GM18907 (cell line): ENCODE measurements at regions not wholly inside any gene's neighbourhood (a gene's known extent, or its start where the extent isn't known, plus 50 kb on each side); places are given as distances from the start of the nearest gene placed in this dataset.
"Not testable (repeated sequence)": the region's sequence is repeated elsewhere in the genome, so short reads cannot be mapped to it uniquely, and the experiment has no call there.

Source experiments
- ATAC-seq: cut with Tn5 transposase; IDR thresholded peaks from one replicate; pipeline ENCODE4 v1.9.1; 2021; ENCODE audit warnings: mild to moderate bottlenecking, moderate library complexity; ENCODE audit not compliant: unreplicated experiment

- no peak for ATAC-seq
Measured at GRCh38 chr2:58730764-58731487, 489.8 kb upstream of the FANCL start.

GRCh38 chr2:58727981-58728656 lies 487.0 kb upstream of the FANCL start:
- ATAC-seq = no peak

GRCh38 chr2:58721912-58722591 lies 480.9 kb upstream of the FANCL start:
- ATAC-seq = no peak

GRCh38 chr2:58720770-58721697 lies 479.9 kb upstream of the FANCL start:
- no peak for ATAC-seq

GRCh38 chr2:58720033-58720769 lies 479.1 kb upstream of the FANCL start:
- no peak for ATAC-seq

GRCh38 chr2:58715344-58715743 lies 474.2 kb upstream of the FANCL start:
- no peak for ATAC-seq

- ATAC-seq = no peak
Measured at GRCh38 chr2:58714238-58714637, 473.1 kb upstream of the FANCL start.

GRCh38 chr2:58710795-58711279 lies 469.7 kb upstream of the FANCL start:
- no peak for ATAC-seq

- ATAC-seq = no peak
Measured at GRCh38 chr2:58709687-58710354, 468.7 kb upstream of the FANCL start.

GRCh38 chr2:58709274-58709673 lies 468.1 kb upstream of the FANCL start:
- no peak for ATAC-seq

- no peak for ATAC-seq
Measured at GRCh38 chr2:58708565-58708964, 467.4 kb upstream of the FANCL start.

GRCh38 chr2:58702302-58702885 lies 461.3 kb upstream of the FANCL start:
- no peak for ATAC-seq

GRCh38 chr2:58701688-58702301 lies 460.7 kb upstream of the FANCL start:
- no peak for ATAC-seq

GRCh38 chr2:58700591-58700990 lies 459.5 kb upstream of the FANCL start:
- ATAC-seq = no peak

GRCh38 chr2:58699411-58699810 lies 458.3 kb upstream of the FANCL start:
- no peak for ATAC-seq

- ATAC-seq = no peak
Measured at GRCh38 chr2:58698620-58699019, 457.5 kb upstream of the FANCL start.

- ATAC-seq = not testable (repeated sequence)
Measured at GRCh38 chr2:58694114-58694513, 453.0 kb upstream of the FANCL start.

GRCh38 chr2:58691041-58691440 lies 449.9 kb upstream of the FANCL start:
- not testable (repeated sequence) for ATAC-seq

- ATAC-seq = no peak
Measured at GRCh38 chr2:58688813-58689212, 447.7 kb upstream of the FANCL start.
